ENCODE measurements at regions not wholly inside any gene's neighbourhood (a gene's known extent, or its start where the extent isn't known, plus 50 kb on each side); places are given as distances from the start of the nearest gene placed in this dataset.
A peak's percentile ranks its signal among the peaks of the same experiment; 100 is the strongest.

- DNase-seq, result no peak
Measured at GRCh38 chr1:11373895-11374747, 101.1 kb downstream of the UBIAD1 start.

GRCh38 chr1:11374748-11375110, 101.7 kb downstream of the UBIAD1 start:
- no peak for DNase-seq

GRCh38 chr1:11377001-11377583, 101.9 kb upstream of the DISP3 start:
- DNase-seq, result no peak

- no peak for DNase-seq
Measured at GRCh38 chr1:11377954-11378353, 101.0 kb upstream of the DISP3 start.

- no peak for DNase-seq
Measured at GRCh38 chr1:11379851-11380250, 99.1 kb upstream of the DISP3 start.

GRCh38 chr1:11380500-11380899, 98.5 kb upstream of the DISP3 start:
- no peak for DNase-seq

- no peak for DNase-seq
Measured at GRCh38 chr1:11383553-11384169, 95.3 kb upstream of the DISP3 start.

- peak; percentile 26 for DNase-seq
Measured at GRCh38 chr1:11384170-11384554, 94.8 kb upstream of the DISP3 start.

GRCh38 chr1:11387829-11388228, 91.1 kb upstream of the DISP3 start:
- no peak for DNase-seq

GRCh38 chr1:11388617-11389016, 90.3 kb upstream of the DISP3 start:
- DNase-seq, result no peak

- DNase-seq, result no peak
Measured at GRCh38 chr1:11391327-11391726, 87.6 kb upstream of the DISP3 start.

GRCh38 chr1:11391886-11392285, 87.1 kb upstream of the DISP3 start:
- no peak for DNase-seq

GRCh38 chr1:11394592-11395245, 84.2 kb upstream of the DISP3 start:
- DNase-seq, result no peak

GRCh38 chr1:11395616-11396015, 83.3 kb upstream of the DISP3 start:
- no peak for DNase-seq

- DNase-seq, result no peak
Measured at GRCh38 chr1:11397151-11397901, 81.6 kb upstream of the DISP3 start.

- no peak for DNase-seq
Measured at GRCh38 chr1:11399250-11399649, 79.7 kb upstream of the DISP3 start.

GRCh38 chr1:11400155-11400554, 78.8 kb upstream of the DISP3 start:
- DNase-seq, result no peak

- no peak for DNase-seq
Measured at GRCh38 chr1:11400567-11400966, 78.4 kb upstream of the DISP3 start.

- DNase-seq, result no peak
Measured at GRCh38 chr1:11406845-11407244, 72.1 kb upstream of the DISP3 start.

- no peak for DNase-seq
Measured at GRCh38 chr1:11407301-11407994, 71.5 kb upstream of the DISP3 start.

- no peak for DNase-seq
Measured at GRCh38 chr1:11412141-11412540, 66.8 kb upstream of the DISP3 start.

- no peak for DNase-seq
Measured at GRCh38 chr1:11413986-11414391, 65.0 kb upstream of the DISP3 start.
